ENCODE measurements at regions not wholly inside any gene's neighbourhood (a gene's known extent, or its start where the extent isn't known, plus 50 kb on each side); places are given as distances from the start of the nearest gene placed in this dataset.

DNA sequence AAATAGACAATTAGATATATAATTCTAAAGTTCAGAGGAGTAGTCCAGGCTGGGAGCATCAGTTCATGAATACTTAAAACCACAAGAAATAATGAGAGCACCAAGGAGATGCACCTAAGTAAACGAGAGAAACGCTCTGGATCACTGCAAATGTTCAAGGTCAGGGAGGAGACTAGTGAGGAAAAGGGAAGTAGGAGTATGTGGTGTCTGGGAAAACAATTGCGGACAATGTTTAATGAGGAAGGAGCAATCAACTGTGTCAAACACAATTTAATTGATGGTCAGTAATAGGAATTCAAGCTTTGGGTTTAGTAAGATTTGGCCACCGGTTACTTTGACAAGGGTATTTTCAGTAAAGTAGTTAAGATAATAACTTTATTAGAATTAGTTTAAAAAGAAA lies 652.2 kb downstream of the DACH1 start:
- TF ChIP-seq, protein P1, sequence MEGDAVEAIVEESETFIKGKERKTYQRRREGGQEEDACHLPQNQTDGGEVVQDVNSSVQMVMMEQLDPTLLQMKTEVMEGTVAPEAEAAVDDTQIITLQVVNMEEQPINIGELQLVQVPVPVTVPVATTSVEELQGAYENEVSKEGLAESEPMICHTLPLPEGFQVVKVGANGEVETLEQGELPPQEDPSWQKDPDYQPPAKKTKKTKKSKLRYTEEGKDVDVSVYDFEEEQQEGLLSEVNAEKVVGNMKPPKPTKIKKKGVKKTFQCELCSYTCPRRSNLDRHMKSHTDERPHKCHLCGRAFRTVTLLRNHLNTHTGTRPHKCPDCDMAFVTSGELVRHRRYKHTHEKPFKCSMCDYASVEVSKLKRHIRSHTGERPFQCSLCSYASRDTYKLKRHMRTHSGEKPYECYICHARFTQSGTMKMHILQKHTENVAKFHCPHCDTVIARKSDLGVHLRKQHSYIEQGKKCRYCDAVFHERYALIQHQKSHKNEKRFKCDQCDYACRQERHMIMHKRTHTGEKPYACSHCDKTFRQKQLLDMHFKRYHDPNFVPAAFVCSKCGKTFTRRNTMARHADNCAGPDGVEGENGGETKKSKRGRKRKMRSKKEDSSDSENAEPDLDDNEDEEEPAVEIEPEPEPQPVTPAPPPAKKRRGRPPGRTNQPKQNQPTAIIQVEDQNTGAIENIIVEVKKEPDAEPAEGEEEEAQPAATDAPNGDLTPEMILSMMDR (IDR thresholded peaks at IDR 0.05; ENCODE audit: low read depth, low read length) = no peak
- TF ChIP-seq EZH2phosphoT487 (IDR thresholded peaks at IDR 0.05; ENCODE audit: low read depth) = no peak

Measured in OCI-LY3 (cell line).